H1 (cell line): ENCODE measurements at regions not wholly inside any gene's neighbourhood (a gene's known extent, or its start where the extent isn't known, plus 50 kb on each side); places are given as distances from the start of the nearest gene placed in this dataset.

Experiments used
- CTCF ChIA-PET: fragments of 300-600 bp; sonication (Branson Sonifier 250); formaldehyde crosslinking; loops from one replicate; lab custom pipeline; 2021; ENCODE audit not compliant: partially characterized antibody; lab: Charles Lee
- POLR2A ChIA-PET: fragments of 300-600 bp; sonication (Branson Sonifier 250); formaldehyde crosslinking; loops from one replicate; lab custom pipeline; 2021; ENCODE audit warnings: inconsistent platforms; ENCODE audit not compliant: partially characterized antibody; lab: Charles Lee
- DNase-seq, 2 experiments: peaks; one replicate each; pipeline versions ENCODE4 v3.0.0 to v3.0.0-alpha.2; 2010 to 2022; ENCODE audit warnings: low spot score in 2 of 2, low read depth in 1 of 2, mixed read lengths in 1 of 2
- FAIRE-seq: peaks from 2 replicates; lab custom pipeline; 2011; peaks lifted over from hg19 to GRCh38; lab: Jason Lieb, UNC
- H2AFZ ChIP-seq: 2 replicates; pipeline ENCODE4 v1.8.1; 2012; ENCODE audit warnings: low read length, inconsistent platforms
- H2AK5ac ChIP-seq: 2 replicates; pipeline ENCODE4 v1.6.1; 2013; ENCODE audit warnings: low read depth, low read length
- H2BK120ac ChIP-seq: replicated peaks from 2 replicates; pipeline ENCODE3; 2013; ENCODE audit warnings: low read depth, low read length, inconsistent platforms
- H2BK12ac ChIP-seq: 2 replicates; pipeline ENCODE4 v1.6.1; 2013; ENCODE audit warnings: low read depth, low read length
- H2BK15ac ChIP-seq: 2 replicates; pipeline ENCODE4 v1.6.1; 2013; ENCODE audit warnings: low read length
- H2BK20ac ChIP-seq: 2 replicates; pipeline ENCODE4 v1.6.1; 2013; ENCODE audit warnings: low read length
- H2BK5ac ChIP-seq: 2 replicates; pipeline ENCODE4 v1.6.1; 2013; ENCODE audit warnings: low read depth, low read length
- H3K14ac ChIP-seq: 2 replicates; pipeline ENCODE4 v1.6.1; 2013; ENCODE audit warnings: inconsistent platforms; ENCODE audit not compliant: insufficient read length
- H3K18ac ChIP-seq: 2 replicates; pipeline ENCODE4 v1.6.1; 2013; ENCODE audit warnings: low read length; ENCODE audit errors: extremely low read depth
- H3K23ac ChIP-seq: 2 replicates; pipeline ENCODE4 v1.6.1; 2013; ENCODE audit warnings: inconsistent platforms; ENCODE audit not compliant: insufficient read length
- H3K23me2 ChIP-seq: 2 replicates; pipeline ENCODE4 v1.6.1; 2013; ENCODE audit warnings: low read depth, low read length
- H3K27ac ChIP-seq: 2 replicates; pipeline ENCODE4 v1.6.1; 2011; ENCODE audit warnings: low read depth, low read length, inconsistent platforms
- H3K27me3 ChIP-seq, 4 experiments: replicated peaks in 1 of 4; 1 replicate in 1 of 4; 2 replicates in 3 of 4; pipeline versions ENCODE4 v1.6.1 to v1.8.1; 2011 to 2013; ENCODE audit warnings: low read length in 3 of 4, mild to moderate bottlenecking in 3 of 4, inconsistent platforms in 2 of 4, mixed read lengths in 2 of 4, moderate library complexity in 1 of 4; ENCODE audit not compliant: control insufficient read depth in 3 of 4, insufficient read depth in 3 of 4; ENCODE audit errors: extremely low read depth in 1 of 4
- H3K36me3 ChIP-seq, 4 experiments: 2 replicates each; pipeline versions ENCODE4 v1.6.1 to v1.8.1; 2011 to 2013; ENCODE audit warnings: mild to moderate bottlenecking in 4 of 4, low read length in 3 of 4, moderate library complexity in 2 of 4, control low read depth in 1 of 4, inconsistent platforms in 1 of 4; ENCODE audit not compliant: insufficient read depth in 4 of 4, control insufficient read depth in 2 of 4
- H3K4ac ChIP-seq: replicated peaks from 2 replicates; pipeline ENCODE3; 2013; ENCODE audit warnings: low read length, low read depth, mixed read lengths, inconsistent platforms; ENCODE audit not compliant: insufficient read length
- H3K4me1 ChIP-seq, 4 experiments: replicated peaks in 1 of 4; 1 replicate in 1 of 4; 2 replicates in 3 of 4; pipeline versions ENCODE4 v1.6.1 to v1.8.1; 2011 to 2013; ENCODE audit warnings: low read length in 3 of 4, inconsistent platforms in 2 of 4, mixed read lengths in 1 of 4; ENCODE audit not compliant: insufficient read depth in 4 of 4, control insufficient read depth in 3 of 4
- H3K4me2 ChIP-seq, 2 experiments: 2 replicates each; pipeline versions ENCODE4 v1.6.1 to v1.8.1; 2011 to 2013; ENCODE audit warnings: low read depth in 2 of 2, low read length in 2 of 2, control low read depth in 1 of 2, inconsistent platforms in 1 of 2, mild to moderate bottlenecking in 1 of 2; ENCODE audit not compliant: insufficient read depth in 1 of 2
- H3K4me3 ChIP-seq, 4 experiments: fragments of 200-600, 300-600 bp in 1 of 4; sonication (generic), shearing (Covaris generic), sonication (Bioruptor Twin) in 1 of 4; 2 replicates each; pipeline versions ENCODE4 v1.5.1 to v1.8.1; 2011 to 2016; ENCODE audit warnings: low read length in 4 of 4, low read depth in 3 of 4, control low read depth in 2 of 4, inconsistent platforms in 2 of 4, mild to moderate bottlenecking in 2 of 4, mixed read lengths in 1 of 4, moderate library complexity in 1 of 4; ENCODE audit not compliant: insufficient read depth in 2 of 4; ENCODE audit errors: extremely low read depth in 1 of 4
- H3K56ac ChIP-seq: replicated peaks from 2 replicates; pipeline ENCODE3; 2013; ENCODE audit warnings: low read depth, mild to moderate bottlenecking, mixed read lengths, low read length, inconsistent platforms; ENCODE audit not compliant: insufficient read length
- H3K79me1 ChIP-seq: 2 replicates; pipeline ENCODE4 v1.6.1; 2013; ENCODE audit warnings: low read depth, low read length, control low read depth
- H3K79me2 ChIP-seq, 2 experiments: 2 replicates each; pipeline versions ENCODE4 v1.6.1 to v1.8.1; 2012 to 2013; ENCODE audit warnings: low read length in 2 of 2, mild to moderate bottlenecking in 2 of 2, inconsistent platforms in 1 of 2; ENCODE audit not compliant: insufficient read depth in 2 of 2, control insufficient read depth in 1 of 2
- H3K9ac ChIP-seq, 4 experiments: replicated peaks in 1 of 4; 1 replicate in 1 of 4; 2 replicates in 3 of 4; pipeline versions ENCODE4 v1.6.1 to v1.8.1; 2011 to 2013; ENCODE audit warnings: low read depth in 3 of 4, low read length in 3 of 4, control low read depth in 2 of 4, mild to moderate bottlenecking in 2 of 4, moderate library complexity in 2 of 4, inconsistent platforms in 1 of 4; ENCODE audit errors: extremely low read depth in 1 of 4
- H3K9me3 ChIP-seq, 2 experiments: 2 replicates each; pipeline versions ENCODE4 v1.6.1 to v1.8.1; 2012 to 2013; ENCODE audit warnings: mild to moderate bottlenecking in 2 of 2, moderate library complexity in 2 of 2, control low read depth in 1 of 2, inconsistent platforms in 1 of 2, low read depth in 1 of 2, low read length in 1 of 2, mixed read lengths in 1 of 2; ENCODE audit not compliant: insufficient read depth in 2 of 2
- H4K20me1 ChIP-seq, 2 experiments: replicated peaks in 1 of 2; 2 replicates each; pipeline versions ENCODE3 to v1.8.1; 2011 to 2013; ENCODE audit warnings: inconsistent platforms in 2 of 2, low read length in 2 of 2, mild to moderate bottlenecking in 1 of 2; ENCODE audit not compliant: insufficient read depth in 2 of 2, control insufficient read depth in 1 of 2
- H4K5ac ChIP-seq: 2 replicates; pipeline ENCODE4 v1.6.1; 2013; ENCODE audit warnings: low read length, low read depth, mixed read lengths, inconsistent platforms; ENCODE audit not compliant: insufficient read length
- H4K8ac ChIP-seq: 2 replicates; pipeline ENCODE4 v1.8.0; 2013; ENCODE audit warnings: mild to moderate bottlenecking, moderate library complexity, low read length, inconsistent platforms; ENCODE audit not compliant: insufficient read depth; ENCODE audit errors: extremely low read depth
- H4K91ac ChIP-seq: replicated peaks from 2 replicates; pipeline ENCODE3; 2013; ENCODE audit warnings: low read length, mixed read lengths, inconsistent platforms; ENCODE audit not compliant: insufficient read length
- BCL11A ChIP-seq, 2 experiments: IDR thresholded peaks; one replicate each; pipeline ENCODE4 v1.6.1; 2011; ENCODE audit warnings: low read depth in 2 of 2, low read length in 2 of 2, mild to moderate bottlenecking in 2 of 2
- CREB1 ChIP-seq: IDR thresholded peaks from 2 replicates; pipeline ENCODE4 v1.6.1; 2012; ENCODE audit warnings: inconsistent platforms
- EGR1 ChIP-seq: IDR thresholded peaks from 2 replicates; pipeline ENCODE4 v1.6.1; 2011; ENCODE audit warnings: low read depth, low read length, borderline replicate concordance
- FOSL1 ChIP-seq: IDR thresholded peaks from 2 replicates; pipeline ENCODE4 v1.6.1; 2011; ENCODE audit warnings: mild to moderate bottlenecking, low read depth, low read length, moderate library complexity; ENCODE audit not compliant: insufficient read depth
- JUN ChIP-seq: IDR thresholded peaks from 2 replicates; pipeline ENCODE4 v1.6.1; 2011; ENCODE audit warnings: low read depth, mild to moderate bottlenecking, improper control_type of control experiment, low read length
- SP4 ChIP-seq: IDR thresholded peaks from 2 replicates; pipeline ENCODE4 v1.6.1; 2012; ENCODE audit warnings: low read length, inconsistent platforms
- WGBS, 2 experiments: shearing (Covaris generic) in 1 of 2; methylation state at CpG; one replicate each; pipeline versions ENCODE4 v1.1.6 to v1.1.7; 2013 to 2015; ENCODE audit warnings: low lambda C conversion rate in 2 of 2, mixed read lengths in 2 of 2, inconsistent platforms in 1 of 2, low coverage in 1 of 2, missing lambda C conversion rate in 1 of 2; ENCODE audit not compliant: insufficient replicate concordance in 2 of 2, insufficient coverage in 1 of 2, insufficient read length in 1 of 2; ENCODE audit errors: extremely low coverage in 1 of 2, missing lambda C conversion rate in 1 of 2; 5-methylcytosine and 5-hydroxymethylcytosine counted together

GRCh38 chr4:107391630-107392028 is 328.4 kb downstream of the PAPSS1 start:
- no peak overlapping the region for H3K23ac ChIP-seq
- POLR2A ChIA-PET = no interaction called here
- H3K18ac ChIP-seq = no peak overlapping the region
- no peak overlapping the region for H3K14ac ChIP-seq
- CTCF ChIA-PET = interaction anchor here (1.1 to 1.4 kb wide), 2 partner anchors 11 to 32 kb away, joined by 3 to 5 read pairs; no protein-coding TSS in a partner anchor
- no peak overlapping the region for H3K4me2 ChIP-seq
- no peaks in the 10 kb centered on the region for H3K23me2 ChIP-seq
- no peaks in the 10 kb centered on the region for H3K4me1 ChIP-seq
- no peak overlapping the region for H2BK5ac ChIP-seq
- no peak overlapping the region for H4K91ac ChIP-seq
- H3K27me3 ChIP-seq = no peaks in the 10 kb centered on the region
- no peak overlapping the region for H2BK20ac ChIP-seq
- no peak overlapping the region for H4K5ac ChIP-seq
- no peak overlapping the region for H3K4me3 ChIP-seq
- no peak overlapping the region for H3K9ac ChIP-seq
- H3K79me2 ChIP-seq = no peaks in the 10 kb centered on the region
- no peak for DNase-seq
- H4K8ac ChIP-seq = no peak overlapping the region
- no peak overlapping the region for H3K27ac ChIP-seq
- H2AFZ ChIP-seq = no peak overlapping the region
- H4K20me1 ChIP-seq = no peaks in the 10 kb centered on the region
- H3K79me1 ChIP-seq = no peaks in the 10 kb centered on the region
- H2BK15ac ChIP-seq = no peak overlapping the region
- no peak overlapping the region for H2BK12ac ChIP-seq
- TF ChIP-seq EGR1 (no peak), CREB1 (no peak), JUN (no peak), BCL11A (IDR thresholded peaks at IDR 0.05; ENCODE audit: low read depth in 2 of 2, low read length in 2 of 2) (no peak), FOSL1 (no peak), SP4 (no peak)
- no peak overlapping the region for H2BK120ac ChIP-seq
- no peaks in the 10 kb centered on the region; a peak in 1 of 4 replicates for H3K9me3 ChIP-seq
- no peak overlapping the region for H3K56ac ChIP-seq
- WGBS, 2 experiments = 96% methylated on average over 3 of the region's 3 CpGs; no CpG with 5 or more reads in 1 of the 2 experiments
- FAIRE-seq = no peak
- H3K4ac ChIP-seq = no peak overlapping the region
- no peak overlapping the region for H2AK5ac ChIP-seq
- no peaks in the 10 kb centered on the region for H3K36me3 ChIP-seq
